H1 (cell line): ENCODE measurements at regions not wholly inside any gene's neighbourhood (a gene's known extent, or its start where the extent isn't known, plus 50 kb on each side); places are given as distances from the start of the nearest gene placed in this dataset.

ENCODE experiments used
- CTCF ChIA-PET: fragments of 300-600 bp; sonication (Branson Sonifier 250); formaldehyde crosslinking; loops from one replicate; lab custom pipeline; 2021; ENCODE audit not compliant: partially characterized antibody; lab: Charles Lee
- POLR2A ChIA-PET: fragments of 300-600 bp; sonication (Branson Sonifier 250); formaldehyde crosslinking; loops from one replicate; lab custom pipeline; 2021; ENCODE audit warnings: inconsistent platforms; ENCODE audit not compliant: partially characterized antibody; lab: Charles Lee
- DNase-seq, 2 experiments: peaks; one replicate each; pipeline versions ENCODE4 v3.0.0 to v3.0.0-alpha.2; 2010 to 2022; ENCODE audit warnings: low spot score in 2 of 2, low read depth in 1 of 2, mixed read lengths in 1 of 2
- FAIRE-seq: peaks from 2 replicates; lab custom pipeline; 2011; peaks lifted over from hg19 to GRCh38; lab: Jason Lieb, UNC
- H2AFZ ChIP-seq: 2 replicates; pipeline ENCODE4 v1.8.1; 2012; ENCODE audit warnings: low read length, inconsistent platforms
- H2AK5ac ChIP-seq: 2 replicates; pipeline ENCODE4 v1.6.1; 2013; ENCODE audit warnings: low read depth, low read length
- H2BK120ac ChIP-seq: replicated peaks from 2 replicates; pipeline ENCODE3; 2013; ENCODE audit warnings: low read depth, low read length, inconsistent platforms
- H2BK12ac ChIP-seq: 2 replicates; pipeline ENCODE4 v1.6.1; 2013; ENCODE audit warnings: low read depth, low read length
- H2BK15ac ChIP-seq: 2 replicates; pipeline ENCODE4 v1.6.1; 2013; ENCODE audit warnings: low read length
- H2BK20ac ChIP-seq: 2 replicates; pipeline ENCODE4 v1.6.1; 2013; ENCODE audit warnings: low read length
- H2BK5ac ChIP-seq: 2 replicates; pipeline ENCODE4 v1.6.1; 2013; ENCODE audit warnings: low read depth, low read length
- H3K14ac ChIP-seq: 2 replicates; pipeline ENCODE4 v1.6.1; 2013; ENCODE audit warnings: inconsistent platforms; ENCODE audit not compliant: insufficient read length
- H3K18ac ChIP-seq: 2 replicates; pipeline ENCODE4 v1.6.1; 2013; ENCODE audit warnings: low read length; ENCODE audit errors: extremely low read depth
- H3K23ac ChIP-seq: 2 replicates; pipeline ENCODE4 v1.6.1; 2013; ENCODE audit warnings: inconsistent platforms; ENCODE audit not compliant: insufficient read length
- H3K23me2 ChIP-seq: 2 replicates; pipeline ENCODE4 v1.6.1; 2013; ENCODE audit warnings: low read depth, low read length
- H3K27ac ChIP-seq: 2 replicates; pipeline ENCODE4 v1.6.1; 2011; ENCODE audit warnings: low read depth, low read length, inconsistent platforms
- H3K27me3 ChIP-seq, 4 experiments: replicated peaks in 1 of 4; 1 replicate in 1 of 4; 2 replicates in 3 of 4; pipeline versions ENCODE4 v1.6.1 to v1.8.1; 2011 to 2013; ENCODE audit warnings: low read length in 3 of 4, mild to moderate bottlenecking in 3 of 4, inconsistent platforms in 2 of 4, mixed read lengths in 2 of 4, moderate library complexity in 1 of 4; ENCODE audit not compliant: control insufficient read depth in 3 of 4, insufficient read depth in 3 of 4; ENCODE audit errors: extremely low read depth in 1 of 4
- H3K36me3 ChIP-seq, 4 experiments: 2 replicates each; pipeline versions ENCODE4 v1.6.1 to v1.8.1; 2011 to 2013; ENCODE audit warnings: mild to moderate bottlenecking in 4 of 4, low read length in 3 of 4, moderate library complexity in 2 of 4, control low read depth in 1 of 4, inconsistent platforms in 1 of 4; ENCODE audit not compliant: insufficient read depth in 4 of 4, control insufficient read depth in 2 of 4
- H3K4ac ChIP-seq: replicated peaks from 2 replicates; pipeline ENCODE3; 2013; ENCODE audit warnings: low read length, low read depth, mixed read lengths, inconsistent platforms; ENCODE audit not compliant: insufficient read length
- H3K4me1 ChIP-seq, 4 experiments: replicated peaks in 1 of 4; 1 replicate in 1 of 4; 2 replicates in 3 of 4; pipeline versions ENCODE4 v1.6.1 to v1.8.1; 2011 to 2013; ENCODE audit warnings: low read length in 3 of 4, inconsistent platforms in 2 of 4, mixed read lengths in 1 of 4; ENCODE audit not compliant: insufficient read depth in 4 of 4, control insufficient read depth in 3 of 4
- H3K4me2 ChIP-seq, 2 experiments: 2 replicates each; pipeline versions ENCODE4 v1.6.1 to v1.8.1; 2011 to 2013; ENCODE audit warnings: low read depth in 2 of 2, low read length in 2 of 2, control low read depth in 1 of 2, inconsistent platforms in 1 of 2, mild to moderate bottlenecking in 1 of 2; ENCODE audit not compliant: insufficient read depth in 1 of 2
- H3K4me3 ChIP-seq, 4 experiments: fragments of 200-600, 300-600 bp in 1 of 4; sonication (generic), shearing (Covaris generic), sonication (Bioruptor Twin) in 1 of 4; 2 replicates each; pipeline versions ENCODE4 v1.5.1 to v1.8.1; 2011 to 2016; ENCODE audit warnings: low read length in 4 of 4, low read depth in 3 of 4, control low read depth in 2 of 4, inconsistent platforms in 2 of 4, mild to moderate bottlenecking in 2 of 4, mixed read lengths in 1 of 4, moderate library complexity in 1 of 4; ENCODE audit not compliant: insufficient read depth in 2 of 4; ENCODE audit errors: extremely low read depth in 1 of 4
- H3K56ac ChIP-seq: replicated peaks from 2 replicates; pipeline ENCODE3; 2013; ENCODE audit warnings: low read depth, mild to moderate bottlenecking, mixed read lengths, low read length, inconsistent platforms; ENCODE audit not compliant: insufficient read length
- H3K79me1 ChIP-seq: 2 replicates; pipeline ENCODE4 v1.6.1; 2013; ENCODE audit warnings: low read depth, low read length, control low read depth
- H3K79me2 ChIP-seq, 2 experiments: 2 replicates each; pipeline versions ENCODE4 v1.6.1 to v1.8.1; 2012 to 2013; ENCODE audit warnings: low read length in 2 of 2, mild to moderate bottlenecking in 2 of 2, inconsistent platforms in 1 of 2; ENCODE audit not compliant: insufficient read depth in 2 of 2, control insufficient read depth in 1 of 2
- H3K9ac ChIP-seq, 4 experiments: replicated peaks in 1 of 4; 1 replicate in 1 of 4; 2 replicates in 3 of 4; pipeline versions ENCODE4 v1.6.1 to v1.8.1; 2011 to 2013; ENCODE audit warnings: low read depth in 3 of 4, low read length in 3 of 4, control low read depth in 2 of 4, mild to moderate bottlenecking in 2 of 4, moderate library complexity in 2 of 4, inconsistent platforms in 1 of 4; ENCODE audit errors: extremely low read depth in 1 of 4
- H3K9me3 ChIP-seq, 2 experiments: 2 replicates each; pipeline versions ENCODE4 v1.6.1 to v1.8.1; 2012 to 2013; ENCODE audit warnings: mild to moderate bottlenecking in 2 of 2, moderate library complexity in 2 of 2, control low read depth in 1 of 2, inconsistent platforms in 1 of 2, low read depth in 1 of 2, low read length in 1 of 2, mixed read lengths in 1 of 2; ENCODE audit not compliant: insufficient read depth in 2 of 2
- H4K20me1 ChIP-seq, 2 experiments: replicated peaks in 1 of 2; 2 replicates each; pipeline versions ENCODE3 to v1.8.1; 2011 to 2013; ENCODE audit warnings: inconsistent platforms in 2 of 2, low read length in 2 of 2, mild to moderate bottlenecking in 1 of 2; ENCODE audit not compliant: insufficient read depth in 2 of 2, control insufficient read depth in 1 of 2
- H4K5ac ChIP-seq: 2 replicates; pipeline ENCODE4 v1.6.1; 2013; ENCODE audit warnings: low read length, low read depth, mixed read lengths, inconsistent platforms; ENCODE audit not compliant: insufficient read length
- H4K8ac ChIP-seq: 2 replicates; pipeline ENCODE4 v1.8.0; 2013; ENCODE audit warnings: mild to moderate bottlenecking, moderate library complexity, low read length, inconsistent platforms; ENCODE audit not compliant: insufficient read depth; ENCODE audit errors: extremely low read depth
- H4K91ac ChIP-seq: replicated peaks from 2 replicates; pipeline ENCODE3; 2013; ENCODE audit warnings: low read length, mixed read lengths, inconsistent platforms; ENCODE audit not compliant: insufficient read length
- CHD1 ChIP-seq: IDR thresholded peaks from 2 replicates; pipeline ENCODE4 v1.6.1; 2012; ENCODE audit warnings: low read depth, low read length, improper control_type of control experiment
- CREB1 ChIP-seq: IDR thresholded peaks from 2 replicates; pipeline ENCODE4 v1.6.1; 2012; ENCODE audit warnings: inconsistent platforms
- CTBP2 ChIP-seq: IDR thresholded peaks from 2 replicates; pipeline ENCODE4 v1.7.0; 2011; ENCODE audit warnings: borderline replicate concordance, mild to moderate bottlenecking, moderate library complexity, mixed read lengths, low read length; ENCODE audit not compliant: insufficient read depth, insufficient read length
- EGR1 ChIP-seq: IDR thresholded peaks from 2 replicates; pipeline ENCODE4 v1.6.1; 2011; ENCODE audit warnings: low read depth, low read length, borderline replicate concordance
- JUN ChIP-seq: IDR thresholded peaks from 2 replicates; pipeline ENCODE4 v1.6.1; 2011; ENCODE audit warnings: low read depth, mild to moderate bottlenecking, improper control_type of control experiment, low read length
- KDM4A ChIP-seq: IDR thresholded peaks from one replicate; pipeline ENCODE4 v1.7.1; 2012; ENCODE audit warnings: low read depth, mild to moderate bottlenecking, moderate library complexity, low read length, inconsistent platforms; ENCODE audit not compliant: severe bottlenecking
- TBP ChIP-seq: IDR thresholded peaks from 2 replicates; pipeline ENCODE4 v1.6.1; 2011; ENCODE audit warnings: low read depth, low read length, improper control_type of control experiment
- TEAD4 ChIP-seq: IDR thresholded peaks from 2 replicates; pipeline ENCODE4 v1.6.1; 2012; ENCODE audit warnings: low read depth, low read length, inconsistent platforms, mixed read lengths
- ZNF274 ChIP-seq: IDR thresholded peaks from 2 replicates; pipeline ENCODE4 v1.7.0; 2012; ENCODE audit warnings: low read length, borderline replicate concordance; ENCODE audit errors: extremely low read depth
- WGBS, 2 experiments: shearing (Covaris generic) in 1 of 2; methylation state at CpG; one replicate each; pipeline versions ENCODE4 v1.1.6 to v1.1.7; 2013 to 2015; ENCODE audit warnings: low lambda C conversion rate in 2 of 2, mixed read lengths in 2 of 2, inconsistent platforms in 1 of 2, low coverage in 1 of 2, missing lambda C conversion rate in 1 of 2; ENCODE audit not compliant: insufficient replicate concordance in 2 of 2, insufficient coverage in 1 of 2, insufficient read length in 1 of 2; ENCODE audit errors: extremely low coverage in 1 of 2, missing lambda C conversion rate in 1 of 2; 5-methylcytosine and 5-hydroxymethylcytosine counted together
- TF ChIP-seq, protein P1 (sequence below): IDR thresholded peaks from 2 replicates; pipeline ENCODE4 v1.6.1; 2012; ENCODE audit warnings: inconsistent platforms
- TF ChIP-seq, protein P2 (sequence below): IDR thresholded peaks from 2 replicates; pipeline ENCODE4 v1.6.1; 2011; ENCODE audit warnings: low read length, improper control_type of control experiment

DNA sequence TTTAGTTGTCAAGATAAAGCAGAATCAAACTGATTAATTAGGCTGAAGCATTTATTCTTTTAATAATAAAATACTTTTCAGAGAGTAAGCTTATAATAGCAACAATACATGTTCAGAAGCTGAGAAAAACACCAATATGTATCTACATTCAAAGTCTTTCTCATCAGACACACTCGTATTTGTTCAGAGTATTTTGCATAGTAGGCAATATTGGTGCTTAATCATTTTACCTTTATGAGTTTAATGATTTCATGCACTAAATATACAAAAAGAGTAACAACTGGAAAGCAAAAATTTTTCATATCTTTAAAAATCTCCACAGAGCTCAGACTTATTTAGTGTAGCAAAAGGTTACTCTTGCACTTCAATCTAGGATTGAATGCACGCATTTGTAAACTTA is 313.9 kb downstream of the ZEB2 start:
- no peaks in the 10 kb centered on the region for H3K4me1 ChIP-seq
- FAIRE-seq (no peak), DNase-seq (no peak)
- no peaks in the 10 kb centered on the region for H3K79me2 ChIP-seq
- H3K23ac ChIP-seq = no peak overlapping the region
- peaks cover 0 to 3% (median 1%) of the 10 kb centered on the region in 4 experiments; a peak in 2 of 8 replicates for H3K36me3 ChIP-seq
- H3K23me2 ChIP-seq = no peaks in the 10 kb centered on the region
- no peak overlapping the region for H3K18ac ChIP-seq
- no peak overlapping the region for H2BK20ac ChIP-seq
- H4K5ac ChIP-seq = no peak overlapping the region
- H2AK5ac ChIP-seq = no peak overlapping the region
- 95% methylated on average over 2 of the region's 2 CpGs; no CpG with 5 or more reads in 1 of the 2 experiments for WGBS, 2 experiments
- no peak overlapping the region for H3K56ac ChIP-seq
- H3K4ac ChIP-seq = no peak overlapping the region
- no peaks in the 10 kb centered on the region for H3K27me3 ChIP-seq
- H4K20me1 ChIP-seq = no peaks in the 10 kb centered on the region
- no peak overlapping the region for H3K14ac ChIP-seq
- ChIA-PET POLR2A (no interaction called here), CTCF (no interaction called here)
- H2BK15ac ChIP-seq = no peak overlapping the region
- no peak overlapping the region for H2AFZ ChIP-seq
- no peak overlapping the region for H2BK120ac ChIP-seq
- H3K79me1 ChIP-seq = no peaks in the 10 kb centered on the region
- no peak overlapping the region for H3K4me2 ChIP-seq
- no peak overlapping the region for H2BK12ac ChIP-seq
- no peak overlapping the region for H3K4me3 ChIP-seq
- H2BK5ac ChIP-seq = no peak overlapping the region
- no peak overlapping the region for H4K8ac ChIP-seq
- H3K27ac ChIP-seq = no peak overlapping the region
- no peak overlapping the region for H3K9ac ChIP-seq
- H4K91ac ChIP-seq = no peak overlapping the region
- no peaks in the 10 kb centered on the region for H3K9me3 ChIP-seq
- TF ChIP-seq, protein P1, sequence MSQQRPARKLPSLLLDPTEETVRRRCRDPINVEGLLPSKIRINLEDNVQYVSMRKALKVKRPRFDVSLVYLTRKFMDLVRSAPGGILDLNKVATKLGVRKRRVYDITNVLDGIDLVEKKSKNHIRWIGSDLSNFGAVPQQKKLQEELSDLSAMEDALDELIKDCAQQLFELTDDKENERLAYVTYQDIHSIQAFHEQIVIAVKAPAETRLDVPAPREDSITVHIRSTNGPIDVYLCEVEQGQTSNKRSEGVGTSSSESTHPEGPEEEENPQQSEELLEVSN = no peak
- no peak for TF ChIP-seq CHD1
- TF ChIP-seq TBP = no peak
- TF ChIP-seq ZNF274 = no peak
- TF ChIP-seq TEAD4 = no peak
- no peak for TF ChIP-seq JUN
- TF ChIP-seq CTBP2 = no peak
- no peak for TF ChIP-seq CREB1
- TF ChIP-seq KDM4A = no peak
- no peak for TF ChIP-seq EGR1
- TF ChIP-seq, protein P2, sequence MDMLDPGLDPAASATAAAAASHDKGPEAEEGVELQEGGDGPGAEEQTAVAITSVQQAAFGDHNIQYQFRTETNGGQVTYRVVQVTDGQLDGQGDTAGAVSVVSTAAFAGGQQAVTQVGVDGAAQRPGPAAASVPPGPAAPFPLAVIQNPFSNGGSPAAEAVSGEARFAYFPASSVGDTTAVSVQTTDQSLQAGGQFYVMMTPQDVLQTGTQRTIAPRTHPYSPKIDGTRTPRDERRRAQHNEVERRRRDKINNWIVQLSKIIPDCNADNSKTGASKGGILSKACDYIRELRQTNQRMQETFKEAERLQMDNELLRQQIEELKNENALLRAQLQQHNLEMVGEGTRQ = no peak
